Fibroblast of mammary gland (primary cell): ENCODE measurements at regions not wholly inside any gene's neighbourhood (a gene's known extent, or its start where the extent isn't known, plus 50 kb on each side); places are given as distances from the start of the nearest gene placed in this dataset.

Source experiments
- DNase-seq: peaks from one replicate; pipeline ENCODE4 v3.0.0-alpha.2; 2010; ENCODE audit warnings: low read depth
- H3K4me3 ChIP-seq: 2 replicates; pipeline ENCODE4 v1.5.1; 2011; ENCODE audit warnings: low read depth, mild to moderate bottlenecking, low read length, moderate library complexity; ENCODE audit not compliant: control insufficient read depth
- TF ChIP-seq, protein P1 (sequence below): conservative IDR thresholded peaks from 2 replicates; pipeline ENCODE4 v1.5.1; 2011; ENCODE audit warnings: low read depth, low read length, inconsistent platforms; ENCODE audit not compliant: control insufficient read depth, insufficient read depth

DNA sequence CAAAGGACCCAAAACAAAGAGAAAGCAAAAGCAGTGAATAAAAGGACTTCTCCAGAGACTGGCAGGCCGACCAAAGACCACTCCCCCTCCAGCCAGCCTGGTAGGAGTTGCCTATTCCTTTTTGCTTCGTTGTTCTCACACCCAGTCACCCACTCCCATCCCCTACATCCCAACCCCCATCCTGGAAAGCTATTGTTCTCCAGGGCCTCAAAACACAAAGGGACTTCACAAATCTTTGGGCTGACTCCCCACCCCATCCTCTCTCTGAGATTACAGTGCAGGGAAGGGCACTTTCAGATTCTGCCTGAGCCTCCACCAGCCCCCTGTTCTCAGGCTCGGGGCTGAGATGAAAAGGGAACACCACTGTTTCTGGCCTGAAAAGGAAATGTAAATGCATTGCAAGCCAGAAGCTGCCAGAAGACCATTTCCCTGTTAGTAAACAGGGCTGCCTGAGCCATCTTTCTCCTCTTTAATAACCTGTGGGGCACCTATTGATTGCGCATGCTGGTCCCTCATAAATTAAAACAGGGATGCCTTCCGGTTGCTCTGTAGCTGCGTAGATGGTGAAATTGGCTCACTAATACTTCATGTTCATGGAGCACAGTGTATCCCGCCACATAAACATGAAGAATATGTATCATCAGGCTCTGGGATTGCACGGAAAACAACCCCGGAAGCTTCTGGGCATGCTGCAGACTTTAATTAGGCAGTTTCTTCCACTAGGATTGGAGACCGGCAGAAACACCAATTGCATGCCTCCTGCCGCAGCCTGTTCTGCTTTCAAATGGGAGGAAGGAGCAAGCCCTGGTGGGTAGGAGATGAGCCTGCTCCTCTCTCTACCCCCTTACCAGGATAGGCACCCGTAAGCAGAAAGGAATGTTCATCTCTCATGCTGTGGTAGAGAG is 130.3 kb upstream of the FUT8 start:
- DNase-seq: peak; percentile 80
- no peak overlapping the region for H3K4me3 ChIP-seq
- TF ChIP-seq, protein P1, sequence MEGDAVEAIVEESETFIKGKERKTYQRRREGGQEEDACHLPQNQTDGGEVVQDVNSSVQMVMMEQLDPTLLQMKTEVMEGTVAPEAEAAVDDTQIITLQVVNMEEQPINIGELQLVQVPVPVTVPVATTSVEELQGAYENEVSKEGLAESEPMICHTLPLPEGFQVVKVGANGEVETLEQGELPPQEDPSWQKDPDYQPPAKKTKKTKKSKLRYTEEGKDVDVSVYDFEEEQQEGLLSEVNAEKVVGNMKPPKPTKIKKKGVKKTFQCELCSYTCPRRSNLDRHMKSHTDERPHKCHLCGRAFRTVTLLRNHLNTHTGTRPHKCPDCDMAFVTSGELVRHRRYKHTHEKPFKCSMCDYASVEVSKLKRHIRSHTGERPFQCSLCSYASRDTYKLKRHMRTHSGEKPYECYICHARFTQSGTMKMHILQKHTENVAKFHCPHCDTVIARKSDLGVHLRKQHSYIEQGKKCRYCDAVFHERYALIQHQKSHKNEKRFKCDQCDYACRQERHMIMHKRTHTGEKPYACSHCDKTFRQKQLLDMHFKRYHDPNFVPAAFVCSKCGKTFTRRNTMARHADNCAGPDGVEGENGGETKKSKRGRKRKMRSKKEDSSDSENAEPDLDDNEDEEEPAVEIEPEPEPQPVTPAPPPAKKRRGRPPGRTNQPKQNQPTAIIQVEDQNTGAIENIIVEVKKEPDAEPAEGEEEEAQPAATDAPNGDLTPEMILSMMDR: peak; percentile 1

DNA sequence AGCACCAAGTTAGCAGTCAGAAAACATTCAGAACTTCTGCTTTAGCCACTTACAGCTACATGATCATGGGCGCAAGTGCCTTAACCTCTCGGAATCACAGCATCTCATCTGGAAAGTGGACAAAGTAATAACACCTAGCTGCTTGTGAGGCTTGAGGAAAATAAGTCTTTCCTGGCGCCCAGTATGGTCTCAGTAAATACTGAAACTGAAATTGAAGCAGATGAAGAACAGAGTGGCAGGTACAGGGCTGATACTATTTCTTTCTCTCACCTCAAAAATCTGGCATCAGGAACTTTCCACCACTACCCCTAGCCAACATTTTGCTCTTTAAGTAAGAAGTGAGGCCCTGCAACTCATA is 129.7 kb upstream of the FUT8 start:
- no peak overlapping the region for H3K4me3 ChIP-seq
- TF ChIP-seq, protein P1: no peak
- no peak for DNase-seq

DNA sequence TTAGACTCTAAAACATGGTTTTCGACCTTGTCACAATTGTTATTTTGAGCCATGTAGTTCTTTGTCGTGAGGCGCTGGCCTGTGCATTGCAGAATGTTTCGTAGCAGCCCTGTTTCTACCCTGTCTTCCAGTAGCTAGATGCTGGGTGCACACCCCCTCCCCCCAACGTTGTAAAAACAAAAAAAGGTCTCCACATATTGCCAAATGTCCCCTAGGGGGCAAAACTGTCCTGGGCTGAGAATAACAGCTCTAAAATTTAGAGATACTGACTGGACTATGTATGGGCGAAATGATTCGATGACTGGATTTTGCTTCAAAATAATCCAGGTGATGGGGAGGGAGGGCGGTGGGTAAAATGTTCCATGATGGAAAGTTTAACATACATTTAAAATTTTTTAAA is 126.1 kb upstream of the FUT8 start:
- H3K4me3 ChIP-seq: no peak overlapping the region
- DNase-seq: peak; percentile 42
- TF ChIP-seq, protein P1: peak; percentile 31

DNA sequence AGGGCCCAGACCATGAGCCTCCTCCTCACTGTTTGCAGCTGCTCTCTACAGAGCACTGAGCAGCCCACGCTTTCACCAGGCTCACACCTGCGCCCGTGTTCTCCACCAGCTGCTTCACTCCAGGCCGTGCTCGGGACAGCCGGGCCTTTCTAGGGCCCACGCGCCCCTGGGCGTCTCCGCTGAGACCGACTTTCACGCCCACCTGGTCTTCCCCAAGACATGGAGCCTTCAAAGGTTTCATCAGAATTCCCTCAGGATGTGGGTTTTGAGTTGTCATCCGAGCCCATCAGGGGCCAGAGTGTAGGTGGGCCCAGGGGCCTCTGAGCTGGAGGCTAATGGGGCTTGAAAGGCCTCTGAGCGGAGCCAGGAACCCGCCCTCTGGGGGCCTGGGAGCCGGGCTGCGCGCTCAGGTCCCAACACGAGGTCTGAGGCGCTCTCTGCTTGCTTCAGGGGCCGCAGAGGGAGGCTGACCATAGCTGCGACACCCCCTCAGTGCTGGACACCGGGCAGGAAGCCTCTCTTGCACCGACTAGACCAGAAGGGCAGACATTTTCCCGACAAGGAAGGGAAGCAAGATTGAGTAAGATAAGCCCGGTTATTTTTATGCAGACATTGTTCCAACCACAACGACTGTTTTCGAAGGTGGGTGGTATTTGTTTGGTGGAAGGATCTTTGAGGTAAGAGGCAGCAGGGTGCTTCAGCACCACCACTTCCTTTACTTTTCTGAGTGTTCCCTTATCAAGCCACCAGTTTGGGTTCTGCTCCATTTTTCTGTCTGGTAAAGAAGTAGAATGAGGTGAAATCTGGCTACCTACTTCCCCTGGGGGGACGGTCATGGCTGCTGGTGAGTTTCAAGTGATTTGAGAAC is 125.0 kb upstream of the FUT8 start:
- no peak for DNase-seq

DNA sequence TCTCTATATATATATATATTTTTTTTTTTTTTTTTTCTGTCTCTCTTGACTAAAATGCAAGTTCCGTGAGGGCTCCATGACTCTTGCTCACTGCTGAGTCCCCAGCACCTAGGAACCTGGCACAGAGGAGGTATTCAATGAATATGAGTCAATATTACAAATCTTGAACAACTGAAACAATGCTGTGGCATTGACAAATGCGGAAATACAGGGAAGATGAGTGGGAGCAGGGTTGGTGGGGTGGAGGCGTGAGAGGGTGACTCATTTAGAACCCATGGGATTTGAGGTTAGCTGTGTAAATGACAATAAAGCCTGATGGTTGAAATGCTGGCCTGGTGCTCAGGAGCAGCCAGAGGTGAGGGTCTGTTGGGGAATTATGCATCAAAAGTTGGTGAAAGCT is 121.7 kb upstream of the FUT8 start:
- TF ChIP-seq, protein P1: no peak
- no peak overlapping the region for H3K4me3 ChIP-seq
- DNase-seq: peak; percentile 99

More for the DNA sequence above, 125.0 kb upstream of the FUT8 start:
- no peak overlapping the region for H3K4me3 ChIP-seq
- TF ChIP-seq, protein P1: no peak

DNA sequence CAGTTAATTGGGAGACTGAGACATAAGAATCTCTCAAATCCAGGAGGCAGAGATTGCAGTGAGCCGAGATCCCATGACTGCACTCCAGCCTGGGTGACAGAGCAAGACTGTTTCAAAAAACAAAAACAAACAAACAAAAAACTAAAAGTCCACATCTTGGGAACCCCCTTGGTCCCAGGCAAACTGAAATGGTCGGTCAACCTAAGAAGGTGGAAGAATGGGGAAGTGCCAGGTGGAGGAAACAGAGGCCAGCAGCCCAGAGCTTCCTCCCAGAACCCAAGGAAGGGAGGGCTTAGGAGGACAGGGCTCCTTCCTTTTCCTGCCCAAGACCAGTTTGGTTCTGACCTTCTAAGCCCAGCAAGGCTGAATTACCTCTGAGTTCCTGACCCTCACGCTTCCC is 121.0 kb upstream of the FUT8 start:
- no peak overlapping the region for H3K4me3 ChIP-seq
- DNase-seq: no peak
- TF ChIP-seq, protein P1: no peak
